Psoas muscle (tissue), 7 donors: ENCODE measurements at regions not wholly inside any gene's neighbourhood (a gene's known extent, or its start where the extent isn't known, plus 50 kb on each side); places are given as distances from the start of the nearest gene placed in this dataset.

ENCODE experiments used
- ATAC-seq, 4 donors: fragments of 200-7000 bp; cut with Tn5 transposase; one replicate each; pipeline ENCODE4 v1.9.1; 2020; ENCODE audit warnings: moderate library complexity in 3 of 4, mild to moderate bottlenecking in 2 of 4
- DNase-seq, 2 donors: peaks; one replicate each; pipeline ENCODE4 v3.0.0-alpha.2; 2020
- H3K27ac ChIP-seq: fragments of 200-600 bp; one replicate; pipeline ENCODE4 v1.8.0; 2022
- H3K27me3 ChIP-seq, 3 donors: fragments of 200-600 bp in 1 of 3; one replicate each; pipeline versions ENCODE4 v1.6.1 to v1.8.0; 2013 to 2022; ENCODE audit warnings: low read length in 2 of 3, mild to moderate bottlenecking in 2 of 3, moderate library complexity in 1 of 3; ENCODE audit not compliant: insufficient read depth in 3 of 3
- H3K36me3 ChIP-seq, 2 donors: fragments of 200-600 bp in 1 of 2; one replicate each; pipeline versions ENCODE4 v1.6.1 to v1.8.0; 2013 to 2022; ENCODE audit warnings: low read depth in 1 of 2, mild to moderate bottlenecking in 1 of 2, moderate library complexity in 1 of 2; ENCODE audit not compliant: insufficient read depth in 1 of 2
- H3K4me1 ChIP-seq: fragments of 200-600 bp; one replicate; pipeline ENCODE4 v1.8.0; 2022
- H3K4me3 ChIP-seq: fragments of 200-600 bp; one replicate; pipeline ENCODE4 v1.8.0; 2022; ENCODE audit warnings: mild to moderate bottlenecking
- H3K9me3 ChIP-seq: fragments of 200-600 bp; one replicate; pipeline ENCODE4 v1.8.0; 2022
- CTCF ChIP-seq: fragments of 200-600 bp; IDR thresholded peaks from one replicate; pipeline ENCODE4 v1.8.0; 2022; ENCODE audit warnings: antibody characterized with exemption
- WGBS, 3 donors: extraction: QIAGEN DNeasy Blood & Tissue Kit; methylation state at CpG; one replicate each; pipeline versions ENCODE4 v1.1.6 to v1.1.7; 2013; 5-methylcytosine and 5-hydroxymethylcytosine counted together
- intact Hi-C, 2 donors: fragments of 100-400 bp; cut with DNase I; formaldehyde crosslinking; loops; one replicate each; pipeline versions ENCODE4 v1.11.0 to v1.14.2; 2022
- donor health status: healthy with polysubstance abuse.
- donor health status: DM: no; HTN: no; CAD: no; lungs with moderate emphysema.
- donor health status: Bipolar disorder and iron deficiency.
- donor health status: healthy.
- donor health status: DM: yes; HTN: yes; CAD: no.
- donor health status: DM: no; HTN: no; CAD: no.
- donor health status: DM: yes; HTN: yes; CAD: no.

GRCh38 chr3:135779590-135780235 is 185.8 kb upstream of the PPP2R3A start:
- no peaks in the 10 kb centered on the region for H3K27me3 ChIP-seq
- H3K27ac ChIP-seq, result no peak overlapping the region
- no peak for ATAC-seq
- no peak overlapping the region for H3K4me3 ChIP-seq
- H3K36me3 ChIP-seq, result no peaks in the 10 kb centered on the region
- WGBS, 3 donors, result 63 to 69% (median 69%) methylated on average over 6 of the region's 6 CpGs
- intact Hi-C loops, result no loop called here
- H3K9me3 ChIP-seq, result no peaks in the 10 kb centered on the region
- no peak for TF ChIP-seq CTCF
- no peak for DNase-seq
- H3K4me1 ChIP-seq, result no peaks in the 10 kb centered on the region

GRCh38 chr3:135781026-135781815 is 184.3 kb upstream of the PPP2R3A start:
- WGBS, 3 donors, result 73 to 83% (median 76%) methylated on average over 3 of the region's 3 CpGs
- no peak for ATAC-seq
- intact Hi-C loops, result no loop called here
- H3K4me3 ChIP-seq, result no peak overlapping the region
- H3K36me3 ChIP-seq, result no peaks in the 10 kb centered on the region
- DNase-seq, result no peak
- H3K27me3 ChIP-seq, result no peaks in the 10 kb centered on the region
- H3K9me3 ChIP-seq, result no peaks in the 10 kb centered on the region
- no peaks in the 10 kb centered on the region for H3K4me1 ChIP-seq
- H3K27ac ChIP-seq, result no peak overlapping the region
- TF ChIP-seq CTCF, result no peak

- no peaks in the 10 kb centered on the region for H3K9me3 ChIP-seq
- WGBS, 3 donors, result 68 to 77% (median 68%) methylated on average over 1 of the region's 1 CpG
- intact Hi-C loops, result no loop called here
- H3K27ac ChIP-seq, result no peak overlapping the region
- DNase-seq, result no peak
- H3K4me1 ChIP-seq, result no peaks in the 10 kb centered on the region
- H3K36me3 ChIP-seq, result no peaks in the 10 kb centered on the region
- no peaks in the 10 kb centered on the region for H3K27me3 ChIP-seq
- no peak for ATAC-seq
- H3K4me3 ChIP-seq, result no peak overlapping the region
- no peak for TF ChIP-seq CTCF
These were observed 181.0 kb upstream of the PPP2R3A start for GRCh38 chr3:135784557-135784956.

GRCh38 chr3:135788146-135788545 is 177.4 kb upstream of the PPP2R3A start:
- Histone ChIP-seq H3K9me3 (no peaks in the 10 kb centered on the region), H3K4me1 (no peaks in the 10 kb centered on the region), H3K27me3 (no peaks in the 10 kb centered on the region), H3K4me3 (no peak overlapping the region), H3K27ac (no peak overlapping the region), H3K36me3 (no peaks in the 10 kb centered on the region)
- 77 to 86% (median 79%) methylated on average over 4 of the region's 4 CpGs for WGBS, 3 donors
- intact Hi-C loops, result no loop called here
- DNase-seq (no peak), ATAC-seq (no peak)
- no peak for TF ChIP-seq CTCF
